ENCODE measurements at regions not wholly inside any gene's neighbourhood (a gene's known extent, or its start where the extent isn't known, plus 50 kb on each side); places are given as distances from the start of the nearest gene placed in this dataset.
A peak's percentile ranks its signal among the peaks of the same experiment; 100 is the strongest.

GRCh38 chr10:92753865-92754264 is 64.1 kb downstream of the HHEX start:
- no peak overlapping the region for H3K27ac ChIP-seq
- intact Hi-C loops (cut with DNase I; ENCODE audit: low total_unique reads) = no loop called here

GRCh38 chr10:92755725-92756124 is 66.0 kb downstream of the HHEX start:
- H3K4me3 ChIP-seq = no peak overlapping the region
- H3K27me3 ChIP-seq = no peaks in the 10 kb centered on the region
- no peaks in the 10 kb centered on the region for H3K9me3 ChIP-seq
- WGBS, 2 donors = 76 to 81% methylated on average over 2 of the region's 2 CpGs
- H3K27ac ChIP-seq = peak overlapping the region in 1 of 2 donors; percentile 54
- TF ChIP-seq POLR2A (IDR thresholded peaks at IDR 0.05) (no peak), CTCF (IDR thresholded peaks at IDR 0.05) (no peak)
- no peak for DNase-seq
- intact Hi-C loops (cut with DNase I; ENCODE audit: low total_unique reads) = no loop called here
- H3K4me1 ChIP-seq = peaks cover 7% of the 10 kb centered on the region
- no peaks in the 10 kb centered on the region for H3K36me3 ChIP-seq (ENCODE audit: low read depth, missing control alignments)

More at GRCh38 chr10:92753865-92754264, 64.1 kb downstream of the HHEX start:
- H3K4me3 ChIP-seq = no peak overlapping the region
- no peak for DNase-seq
- no peak for TF ChIP-seq POLR2A (IDR thresholded peaks at IDR 0.05)
- TF ChIP-seq CTCF (IDR thresholded peaks at IDR 0.05) = no peak
- H3K36me3 ChIP-seq (ENCODE audit: low read depth, missing control alignments) = no peaks in the 10 kb centered on the region
- H3K4me1 ChIP-seq = peaks cover 7% of the 10 kb centered on the region
- H3K9me3 ChIP-seq = no peaks in the 10 kb centered on the region
- no peaks in the 10 kb centered on the region for H3K27me3 ChIP-seq

- intact Hi-C loops (cut with DNase I; ENCODE audit: low total_unique reads) = no loop called here
These were observed 66.7 kb downstream of the HHEX start for GRCh38 chr10:92756201-92757065.

GRCh38 chr10:92757066-92757710 is 67.4 kb downstream of the HHEX start:
- DNase-seq = peak; percentile 70
- H3K4me1 ChIP-seq = peaks cover 7% of the 10 kb centered on the region
- no peaks in the 10 kb centered on the region for H3K27me3 ChIP-seq
- H3K36me3 ChIP-seq (ENCODE audit: low read depth, missing control alignments) = no peaks in the 10 kb centered on the region
- WGBS, 2 donors = 49 to 51% methylated on average over 8 of the region's 8 CpGs
- no peak overlapping the region for H3K4me3 ChIP-seq
- no peaks in the 10 kb centered on the region for H3K9me3 ChIP-seq
- intact Hi-C loops (cut with DNase I; ENCODE audit: low total_unique reads) = no loop called here
- TF ChIP-seq CTCF (IDR thresholded peaks at IDR 0.05) (no peak), POLR2A (IDR thresholded peaks at IDR 0.05) (no peak)
- H3K27ac ChIP-seq = peak overlapping the region in 1 of 2 donors; percentile 54

More at GRCh38 chr10:92756201-92757065, 66.7 kb downstream of the HHEX start:
- Histone ChIP-seq H3K27me3 (no peaks in the 10 kb centered on the region), H3K9me3 (no peaks in the 10 kb centered on the region), H3K36me3 (ENCODE audit: low read depth, missing control alignments) (no peaks in the 10 kb centered on the region), H3K4me1 (peaks cover 7% of the 10 kb centered on the region), H3K27ac (peak overlapping the region in 1 of 2 donors; percentile 54), H3K4me3 (no peak overlapping the region)
- no peak for TF ChIP-seq CTCF (IDR thresholded peaks at IDR 0.05)
- TF ChIP-seq POLR2A (IDR thresholded peaks at IDR 0.05) = no peak
- peak; percentile 55 for DNase-seq
- 57 to 62% methylated on average over 10 of the region's 10 CpGs for whole genome bisulfite sequencing, 2 donors
